HG03521 (cell line): ENCODE measurements at regions not wholly inside any gene's neighbourhood (a gene's known extent, or its start where the extent isn't known, plus 50 kb on each side); places are given as distances from the start of the nearest gene placed in this dataset.
"Not testable (repeated sequence)": the region's sequence is repeated elsewhere in the genome, so short reads cannot be mapped to it uniquely, and the experiment has no call there.

Experiments
- ATAC-seq: cut with Tn5 transposase; IDR thresholded peaks from one replicate; pipeline ENCODE4 v1.9.1; 2021; ENCODE audit warnings: mild to moderate bottlenecking, moderate library complexity; ENCODE audit not compliant: unreplicated experiment

- no peak for ATAC-seq
Observed at GRCh38 chr10:29829776-29830175, 195.0 kb upstream of the SVIL start.

- no peak for ATAC-seq
Observed at GRCh38 chr10:29828956-29829355, 194.2 kb upstream of the SVIL start.

- ATAC-seq = no peak
Observed at GRCh38 chr10:29828440-29828894, 193.7 kb upstream of the SVIL start.

- ATAC-seq = no peak
Observed at GRCh38 chr10:29827512-29827911, 192.7 kb upstream of the SVIL start.

GRCh38 chr10:29826801-29827450 is 192.2 kb upstream of the SVIL start:
- ATAC-seq = no peak

- ATAC-seq = no peak
Observed at GRCh38 chr10:29826221-29826620, 191.4 kb upstream of the SVIL start.

- ATAC-seq = no peak
Observed at GRCh38 chr10:29823553-29824080, 188.8 kb upstream of the SVIL start.

GRCh38 chr10:29820890-29821461 is 186.2 kb upstream of the SVIL start:
- ATAC-seq = no peak

- no peak for ATAC-seq
Observed at GRCh38 chr10:29816801-29817558, 182.2 kb upstream of the SVIL start.

- ATAC-seq = no peak
Observed at GRCh38 chr10:29815572-29815971, 180.8 kb upstream of the SVIL start.

- no peak for ATAC-seq
Observed at GRCh38 chr10:29811751-29812427, 177.1 kb upstream of the SVIL start.

GRCh38 chr10:29810816-29811215 is 176.0 kb upstream of the SVIL start:
- ATAC-seq = no peak

- ATAC-seq = not testable (repeated sequence)
Observed at GRCh38 chr10:29810231-29810630, 175.5 kb upstream of the SVIL start.

GRCh38 chr10:29809383-29809782 is 174.6 kb upstream of the SVIL start:
- ATAC-seq = no peak

- ATAC-seq = no peak
Observed at GRCh38 chr10:29807163-29807806, 172.5 kb upstream of the SVIL start.

- no peak for ATAC-seq
Observed at GRCh38 chr10:29806350-29806788, 171.6 kb upstream of the SVIL start.

GRCh38 chr10:29805134-29805723 is 170.5 kb upstream of the SVIL start:
- ATAC-seq = no peak

- ATAC-seq = no peak
Observed at GRCh38 chr10:29804025-29804852, 169.5 kb upstream of the SVIL start.

GRCh38 chr10:29802171-29802570 is 167.4 kb upstream of the SVIL start:
- ATAC-seq = no peak
